H9 (cell line): ENCODE measurements at regions not wholly inside any gene's neighbourhood (a gene's known extent, or its start where the extent isn't known, plus 50 kb on each side); places are given as distances from the start of the nearest gene placed in this dataset.
A peak's percentile ranks its signal among the peaks of the same experiment; 100 is the strongest.

Source experiments
- DNase-seq: peaks from one replicate; pipeline ENCODE4 v3.0.0-alpha.2; 2017
- H2AFZ ChIP-seq: one replicate; pipeline ENCODE4 v1.6.1; 2013; ENCODE audit warnings: mild to moderate bottlenecking, low read length, control low read depth, moderate library complexity
- H2AK5ac ChIP-seq: 2 replicates; pipeline ENCODE4 v1.6.1; 2013; ENCODE audit warnings: low read length, control low read depth, mixed read lengths; ENCODE audit not compliant: insufficient read length
- H2BK120ac ChIP-seq: one replicate; pipeline ENCODE4 v1.6.1; 2013; ENCODE audit warnings: low read depth, mild to moderate bottlenecking, low read length, control low read depth, inconsistent platforms; ENCODE audit not compliant: poor library complexity, severe bottlenecking
- H2BK12ac ChIP-seq: 2 replicates; pipeline ENCODE4 v1.6.1; 2013; ENCODE audit warnings: low read length, control low read depth, mixed read lengths, low read depth; ENCODE audit not compliant: insufficient read length
- H2BK15ac ChIP-seq: 2 replicates; pipeline ENCODE4 v1.6.1; 2013; ENCODE audit warnings: low read depth, low read length, control low read depth
- H2BK20ac ChIP-seq: one replicate; pipeline ENCODE4 v1.6.1; 2013; ENCODE audit warnings: low read depth, mild to moderate bottlenecking, low read length, control low read depth, inconsistent platforms; ENCODE audit not compliant: poor library complexity, severe bottlenecking
- H2BK5ac ChIP-seq: 2 replicates; pipeline ENCODE4 v1.6.1; 2013; ENCODE audit warnings: low read length, control low read depth, mixed read lengths; ENCODE audit not compliant: insufficient read length
- H3K14ac ChIP-seq: 2 replicates; pipeline ENCODE4 v1.6.1; 2013; ENCODE audit warnings: low read length, control low read depth; ENCODE audit not compliant: insufficient read depth
- H3K18ac ChIP-seq: 2 replicates; pipeline ENCODE4 v1.6.1; 2013; ENCODE audit warnings: low read depth, mild to moderate bottlenecking, mixed read lengths, low read length, control low read depth; ENCODE audit not compliant: insufficient read length
- H3K23ac ChIP-seq: 2 replicates; pipeline ENCODE4 v1.6.1; 2013; ENCODE audit warnings: low read length, control low read depth, mixed read lengths, low read depth; ENCODE audit not compliant: insufficient read length
- H3K23me2 ChIP-seq: 2 replicates; pipeline ENCODE4 v1.6.1; 2013; ENCODE audit warnings: low read depth, mild to moderate bottlenecking, mixed read lengths, low read length, control low read depth; ENCODE audit not compliant: insufficient read length, poor library complexity, severe bottlenecking
- H3K27ac ChIP-seq: 2 replicates; pipeline ENCODE4 v1.5.1; 2013; ENCODE audit warnings: low read length, control low read depth, mixed read lengths, low read depth; ENCODE audit not compliant: insufficient read length
- H3K27me3 ChIP-seq: 2 replicates; pipeline ENCODE4 v1.6.1; 2013; ENCODE audit warnings: low read length, control low read depth, inconsistent platforms; ENCODE audit not compliant: insufficient read depth
- H3K4ac ChIP-seq: 2 replicates; pipeline ENCODE4 v1.6.1; 2013; ENCODE audit warnings: low read depth, mild to moderate bottlenecking, control low read depth, inconsistent platforms, low read length, moderate library complexity
- H3K4me1 ChIP-seq: 2 replicates; pipeline ENCODE4 v1.6.1; 2013; ENCODE audit warnings: low read length, control low read depth, inconsistent platforms; ENCODE audit not compliant: insufficient read depth
- H3K4me2 ChIP-seq: 2 replicates; pipeline ENCODE4 v1.6.1; 2013; ENCODE audit warnings: low read length, control low read depth, mixed read lengths; ENCODE audit not compliant: insufficient read length, insufficient read depth
- H3K56ac ChIP-seq: 2 replicates; pipeline ENCODE4 v1.6.1; 2013; ENCODE audit warnings: low read depth, mild to moderate bottlenecking, mixed read lengths, low read length, control low read depth; ENCODE audit not compliant: insufficient read length
- H3K79me1 ChIP-seq: 2 replicates; pipeline ENCODE4 v1.6.1; 2013; ENCODE audit warnings: low read depth, mild to moderate bottlenecking, moderate library complexity, low read length, control low read depth, inconsistent platforms; ENCODE audit not compliant: insufficient read depth, poor library complexity, severe bottlenecking
- H3K79me2 ChIP-seq: 2 replicates; pipeline ENCODE4 v1.6.1; 2013; ENCODE audit warnings: low read length, control low read depth, inconsistent platforms; ENCODE audit not compliant: insufficient read depth
- H3K9ac ChIP-seq: 2 replicates; pipeline ENCODE4 v1.6.1; 2013; ENCODE audit warnings: low read length, control low read depth, mixed read lengths; ENCODE audit not compliant: insufficient read length; ENCODE audit errors: extremely low read depth
- H3K9me3 ChIP-seq: one replicate; pipeline ENCODE4 v1.6.1; 2013; ENCODE audit warnings: low read depth, low read length, inconsistent platforms; ENCODE audit not compliant: control insufficient read depth
- H3T11ph ChIP-seq: one replicate; pipeline ENCODE4 v1.6.1; 2013; ENCODE audit warnings: mild to moderate bottlenecking, low read length, control low read depth, inconsistent platforms
- H4K20me1 ChIP-seq: one replicate; pipeline ENCODE4 v1.6.1; 2013; ENCODE audit not compliant: control insufficient read depth, insufficient read length, insufficient read depth
- H4K5ac ChIP-seq: 2 replicates; pipeline ENCODE4 v1.6.1; 2013; ENCODE audit warnings: low read depth, mild to moderate bottlenecking, mixed read lengths, low read length, control low read depth; ENCODE audit not compliant: insufficient read length
- H4K8ac ChIP-seq: replicated peaks from 2 replicates; pipeline ENCODE4 v1.6.1; 2013; ENCODE audit warnings: low read length, control low read depth, mixed read lengths, low read depth; ENCODE audit not compliant: insufficient read length
- H4K91ac ChIP-seq: 2 replicates; pipeline ENCODE4 v1.6.1; 2013; ENCODE audit warnings: low read depth, mild to moderate bottlenecking, moderate library complexity, mixed read lengths, low read length, control low read depth; ENCODE audit not compliant: insufficient read length
- H3K27ac Mint-ChIP-seq, 3 experiments: 2 replicates in 2 of 3; 3 replicates in 1 of 3; pipeline ENCODE4 v1.8.0; 2020 to 2021; ENCODE audit warnings: mixed read lengths in 3 of 3, mild to moderate bottlenecking in 1 of 3, moderate library complexity in 1 of 3
- H3K27me3 Mint-ChIP-seq: 2 replicates; pipeline ENCODE4 v1.8.0; 2021; ENCODE audit warnings: low read depth, mild to moderate bottlenecking, moderate library complexity, mixed read lengths
- H3K36me3 Mint-ChIP-seq, 3 experiments: 2 replicates in 2 of 3; 3 replicates in 1 of 3; pipeline ENCODE4 v1.8.0; 2020 to 2021; ENCODE audit warnings: low read depth in 3 of 3, mixed read lengths in 3 of 3; ENCODE audit not compliant: insufficient read depth in 1 of 3
- H3K4me1 Mint-ChIP-seq, 2 experiments: 2 replicates each; pipeline ENCODE4 v1.8.0; 2020; ENCODE audit warnings: mixed read lengths in 2 of 2
- H3K4me3 Mint-ChIP-seq, 2 experiments: 2 replicates in 1 of 2; 3 replicates in 1 of 2; pipeline ENCODE4 v1.8.0; 2020 to 2021; ENCODE audit warnings: mild to moderate bottlenecking in 2 of 2, mixed read lengths in 2 of 2, moderate library complexity in 1 of 2
- H3K9me3 Mint-ChIP-seq, 2 experiments: 2 replicates in 1 of 2; 3 replicates in 1 of 2; pipeline ENCODE4 v1.8.0; 2020; ENCODE audit warnings: mild to moderate bottlenecking in 2 of 2, mixed read lengths in 2 of 2, moderate library complexity in 1 of 2
- WGBS: extraction: QIAGEN DNeasy Blood & Tissue Kit; methylation state at CpG from one replicate; pipeline ENCODE4 v1.1.7; 2013; ENCODE audit warnings: missing lambda C conversion rate, low lambda C conversion rate, mixed read lengths; ENCODE audit not compliant: insufficient read length; ENCODE audit errors: extremely low coverage; 5-methylcytosine and 5-hydroxymethylcytosine counted together
- TF ChIP-seq, protein P1 (sequence below): fragments of 200-600 bp; sonication (generic); conservative IDR thresholded peaks from 3 replicates; pipeline ENCODE4 v1.8.0; 2021; ENCODE audit warnings: antibody characterized with exemption, mild to moderate bottlenecking

- Histone ChIP-seq H4K20me1 (no peaks in the 10 kb centered on the region), H3K27ac (no peak overlapping the region), H3T11ph (no peak overlapping the region), H2BK120ac (no peak overlapping the region), H3K18ac (no peak overlapping the region), H3K4me2 (no peak overlapping the region), H2AK5ac (no peak overlapping the region), H3K14ac (no peak overlapping the region), H3K27me3 (no peaks in the 10 kb centered on the region), H2BK5ac (no peak overlapping the region), H3K4ac (no peak overlapping the region), H4K5ac (peak overlapping the region; percentile 17), H2BK15ac (no peak overlapping the region), H3K79me1 (no peaks in the 10 kb centered on the region), H3K9ac (no peak overlapping the region), H2BK20ac (no peak overlapping the region), H3K9me3 (no peaks in the 10 kb centered on the region), H3K56ac (no peak overlapping the region), H3K23ac (no peak overlapping the region), H4K91ac (no peak overlapping the region), H4K8ac (no peak overlapping the region), H2BK12ac (peak overlapping the region; percentile 67), H3K4me1 (peaks cover 6% of the 10 kb centered on the region; the same call in 1 of the 2 replicates), H3K79me2 (no peaks in the 10 kb centered on the region), H3K23me2 (no peaks in the 10 kb centered on the region), H2AFZ (no peak overlapping the region)
- Mint-ChIP-seq H3K4me3 (no peak overlapping the region), H3K36me3 (no peaks in the 10 kb centered on the region), H3K27ac (no peak overlapping the region), H3K4me1 (peaks cover 18 to 26% of the 10 kb centered on the region in 2 experiments), H3K9me3 (no peaks in the 10 kb centered on the region), H3K27me3 (peaks cover 2% of the 10 kb centered on the region; the same call in 1 of the 2 replicates)
- TF ChIP-seq, protein P1, sequence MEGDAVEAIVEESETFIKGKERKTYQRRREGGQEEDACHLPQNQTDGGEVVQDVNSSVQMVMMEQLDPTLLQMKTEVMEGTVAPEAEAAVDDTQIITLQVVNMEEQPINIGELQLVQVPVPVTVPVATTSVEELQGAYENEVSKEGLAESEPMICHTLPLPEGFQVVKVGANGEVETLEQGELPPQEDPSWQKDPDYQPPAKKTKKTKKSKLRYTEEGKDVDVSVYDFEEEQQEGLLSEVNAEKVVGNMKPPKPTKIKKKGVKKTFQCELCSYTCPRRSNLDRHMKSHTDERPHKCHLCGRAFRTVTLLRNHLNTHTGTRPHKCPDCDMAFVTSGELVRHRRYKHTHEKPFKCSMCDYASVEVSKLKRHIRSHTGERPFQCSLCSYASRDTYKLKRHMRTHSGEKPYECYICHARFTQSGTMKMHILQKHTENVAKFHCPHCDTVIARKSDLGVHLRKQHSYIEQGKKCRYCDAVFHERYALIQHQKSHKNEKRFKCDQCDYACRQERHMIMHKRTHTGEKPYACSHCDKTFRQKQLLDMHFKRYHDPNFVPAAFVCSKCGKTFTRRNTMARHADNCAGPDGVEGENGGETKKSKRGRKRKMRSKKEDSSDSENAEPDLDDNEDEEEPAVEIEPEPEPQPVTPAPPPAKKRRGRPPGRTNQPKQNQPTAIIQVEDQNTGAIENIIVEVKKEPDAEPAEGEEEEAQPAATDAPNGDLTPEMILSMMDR = no peak
- WGBS = no CpG with 5 or more reads among the region's 7 CpGs
- no peak for DNase-seq
These were observed 53.9 kb upstream of the NFE2L3 start for GRCh38 chr7:26097837-26098668.
